ENCODE measurements at regions not wholly inside any gene's neighbourhood (a gene's known extent, or its start where the extent isn't known, plus 50 kb on each side); places are given as distances from the start of the nearest gene placed in this dataset.

DNA sequence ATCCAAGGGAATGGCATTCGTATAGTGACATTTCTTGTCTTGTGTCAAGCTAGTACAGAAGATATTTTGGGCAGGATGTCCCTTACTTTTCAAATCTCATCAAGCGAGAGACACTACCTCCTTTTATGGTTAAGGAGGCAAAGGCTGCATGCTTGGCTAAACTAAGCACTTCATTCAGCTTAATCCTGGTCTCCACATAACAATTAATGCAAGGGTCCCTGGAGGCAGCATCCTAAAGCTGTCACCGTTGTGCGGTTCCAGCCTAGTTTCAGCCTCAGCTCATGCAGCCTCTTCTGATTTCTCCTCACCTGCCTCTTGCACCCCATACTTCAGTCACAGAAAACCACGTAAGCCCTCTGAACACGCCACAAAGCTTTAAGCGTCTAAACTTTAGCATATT, 67.1 kb upstream of the SLC22A23 start:
- no peaks in the 10 kb centered on the region for H3K36me3 ChIP-seq (ENCODE audit: insufficient read depth, low read length)
- TF ChIP-seq EZH2 (IDR thresholded peaks at IDR 0.05) (no peak), FOXP2 (optimal IDR thresholded peaks at IDR 0.05; ENCODE audit: control extremely low read depth, extremely low read length, insufficient read depth) (no peak), POLR2AphosphoS5 (IDR thresholded peaks at IDR 0.05; ENCODE audit: borderline replicate concordance, low read depth, low read length) (no peak)
- H3K4me3 ChIP-seq, result no peak overlapping the region
- no peak overlapping the region for H3K27ac ChIP-seq
- no peak overlapping the region for H3K9ac ChIP-seq (ENCODE audit: insufficient read length)
- no peak for DNase-seq (ENCODE audit: low read depth, low spot score)
- H3K9me3 ChIP-seq (ENCODE audit: low read depth, low read length), result no peaks in the 10 kb centered on the region

DNA sequence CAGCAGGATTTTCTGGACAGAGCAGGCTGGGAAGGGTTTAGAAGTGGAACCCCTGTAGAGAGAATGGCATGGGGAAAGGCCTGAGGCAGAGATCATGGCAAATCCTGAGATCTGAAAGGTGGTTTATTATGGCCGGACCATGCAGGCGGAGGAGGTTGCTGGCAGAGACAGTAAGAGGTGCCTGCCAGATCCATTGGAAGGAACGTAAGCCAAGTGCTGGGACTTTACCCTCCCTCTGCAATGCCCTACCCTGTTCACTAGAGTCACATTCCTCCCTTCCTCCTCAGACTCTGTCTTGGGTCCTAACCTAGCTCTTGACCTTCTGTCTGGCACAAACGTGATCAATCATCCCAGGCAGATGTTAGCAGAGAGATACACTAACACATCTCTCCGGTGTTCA, 66.4 kb upstream of the SLC22A23 start:
- no peak for DNase-seq (ENCODE audit: low read depth, low spot score)
- no peaks in the 10 kb centered on the region for H3K9me3 ChIP-seq (ENCODE audit: low read depth, low read length)
- no peak overlapping the region for H3K9ac ChIP-seq (ENCODE audit: insufficient read length)
- TF ChIP-seq POLR2AphosphoS5 (IDR thresholded peaks at IDR 0.05; ENCODE audit: borderline replicate concordance, low read depth, low read length) (no peak), EZH2 (IDR thresholded peaks at IDR 0.05) (no peak), FOXP2 (optimal IDR thresholded peaks at IDR 0.05; ENCODE audit: control extremely low read depth, extremely low read length, insufficient read depth) (no peak)
- no peaks in the 10 kb centered on the region for H3K36me3 ChIP-seq (ENCODE audit: insufficient read depth, low read length)
- H3K27ac ChIP-seq, result no peak overlapping the region
- no peak overlapping the region for H3K4me3 ChIP-seq

DNA sequence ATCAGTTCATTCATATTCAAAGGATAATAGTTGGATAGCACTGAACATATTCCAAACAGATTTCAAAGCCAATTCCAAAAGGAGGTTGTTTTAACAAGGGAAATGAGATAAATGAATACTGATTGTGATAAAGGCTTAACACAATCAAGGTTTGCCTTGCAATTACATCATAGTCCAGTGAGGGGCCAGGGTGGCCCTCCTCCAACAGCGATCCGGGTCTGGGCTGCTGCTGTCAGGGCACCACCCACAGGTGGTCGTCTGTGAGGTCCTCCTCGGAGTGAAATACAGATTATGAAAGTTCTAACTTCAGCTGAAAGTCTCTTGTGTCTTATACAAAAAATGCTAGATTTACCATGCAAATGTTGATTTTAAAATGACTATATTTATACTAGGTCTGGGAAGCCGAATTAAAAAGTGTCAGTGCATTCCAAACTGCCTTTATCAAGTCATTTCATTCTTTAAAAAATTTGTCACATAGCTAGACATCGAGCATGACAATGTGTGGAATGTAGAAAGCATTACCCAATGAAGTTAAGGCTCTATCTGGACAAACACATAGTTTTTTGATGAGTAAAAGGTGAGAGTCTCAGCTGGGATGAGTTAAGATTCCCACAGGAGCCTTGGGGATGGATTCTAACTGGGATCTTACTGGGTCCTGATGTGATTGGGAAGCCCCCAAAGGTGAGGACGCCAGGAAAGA, 65.9 kb upstream of the SLC22A23 start:
- DNase-seq (ENCODE audit: low read depth, low spot score), result no peak
- no peak for TF ChIP-seq FOXP2 (optimal IDR thresholded peaks at IDR 0.05; ENCODE audit: control extremely low read depth, extremely low read length, insufficient read depth)
- TF ChIP-seq EZH2 (IDR thresholded peaks at IDR 0.05), result no peak
- no peak for TF ChIP-seq POLR2AphosphoS5 (IDR thresholded peaks at IDR 0.05; ENCODE audit: borderline replicate concordance, low read depth, low read length)
- Histone ChIP-seq H3K27ac (no peak overlapping the region), H3K9ac (ENCODE audit: insufficient read length) (no peak overlapping the region), H3K9me3 (ENCODE audit: low read depth, low read length) (no peaks in the 10 kb centered on the region), H3K4me3 (no peak overlapping the region), H3K36me3 (ENCODE audit: insufficient read depth, low read length) (no peaks in the 10 kb centered on the region)

DNA sequence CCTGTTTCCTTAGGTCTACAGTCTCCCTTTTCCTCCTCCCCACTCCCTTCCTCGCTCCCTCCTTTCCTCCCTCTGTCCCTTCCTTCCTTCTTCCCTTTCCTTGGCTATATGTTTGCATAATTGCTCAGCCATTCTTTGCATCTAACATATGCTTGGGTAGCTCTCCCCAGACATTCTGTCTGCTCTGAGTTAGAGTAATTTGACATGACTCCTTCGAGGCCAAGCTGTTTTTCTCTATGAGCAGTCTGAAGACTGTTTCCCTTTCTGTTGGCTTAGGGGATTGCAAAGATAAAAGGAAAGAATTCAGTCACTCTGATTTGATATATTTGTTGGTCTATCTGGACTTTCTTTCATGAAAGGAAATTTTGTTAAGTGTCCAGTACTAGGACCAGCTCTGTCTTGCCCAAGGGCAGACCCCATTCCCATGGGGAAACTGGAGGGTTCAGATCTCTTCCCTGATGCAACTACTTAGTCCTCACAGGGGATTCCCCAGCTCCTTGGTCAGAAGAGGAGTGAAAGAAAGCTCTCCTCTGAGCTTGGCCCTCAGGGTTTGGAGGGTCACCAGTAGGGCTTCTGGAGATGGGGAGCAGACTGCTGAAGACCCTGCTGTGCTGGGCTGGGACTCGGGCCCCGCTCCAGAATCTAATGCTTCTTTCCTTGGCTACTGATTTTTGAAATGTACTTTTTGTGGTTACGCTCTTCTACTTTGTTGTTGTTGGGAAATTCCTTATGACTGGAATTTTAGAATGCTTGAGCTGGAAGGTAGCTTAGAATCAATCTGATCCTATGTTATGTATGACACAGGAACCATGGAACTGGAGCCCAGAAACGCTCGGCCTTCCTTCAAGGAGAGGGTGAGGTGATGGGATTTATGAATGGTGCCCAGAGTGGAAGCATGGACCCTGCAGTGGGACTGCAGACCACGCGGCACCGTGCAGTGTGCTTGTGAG, 63.7 kb upstream of the SLC22A23 start:
- no peak overlapping the region for H3K4me3 ChIP-seq
- no peak overlapping the region for H3K27ac ChIP-seq
- no peak for DNase-seq (ENCODE audit: low read depth, low spot score)
- no peak overlapping the region for H3K9ac ChIP-seq (ENCODE audit: insufficient read length)
- TF ChIP-seq POLR2AphosphoS5 (IDR thresholded peaks at IDR 0.05; ENCODE audit: borderline replicate concordance, low read depth, low read length), result no peak
- no peak for TF ChIP-seq EZH2 (IDR thresholded peaks at IDR 0.05)
- TF ChIP-seq FOXP2 (optimal IDR thresholded peaks at IDR 0.05; ENCODE audit: control extremely low read depth, extremely low read length, insufficient read depth), result no peak
- no peaks in the 10 kb centered on the region for H3K36me3 ChIP-seq (ENCODE audit: insufficient read depth, low read length)
- no peaks in the 10 kb centered on the region for H3K9me3 ChIP-seq (ENCODE audit: low read depth, low read length)

DNA sequence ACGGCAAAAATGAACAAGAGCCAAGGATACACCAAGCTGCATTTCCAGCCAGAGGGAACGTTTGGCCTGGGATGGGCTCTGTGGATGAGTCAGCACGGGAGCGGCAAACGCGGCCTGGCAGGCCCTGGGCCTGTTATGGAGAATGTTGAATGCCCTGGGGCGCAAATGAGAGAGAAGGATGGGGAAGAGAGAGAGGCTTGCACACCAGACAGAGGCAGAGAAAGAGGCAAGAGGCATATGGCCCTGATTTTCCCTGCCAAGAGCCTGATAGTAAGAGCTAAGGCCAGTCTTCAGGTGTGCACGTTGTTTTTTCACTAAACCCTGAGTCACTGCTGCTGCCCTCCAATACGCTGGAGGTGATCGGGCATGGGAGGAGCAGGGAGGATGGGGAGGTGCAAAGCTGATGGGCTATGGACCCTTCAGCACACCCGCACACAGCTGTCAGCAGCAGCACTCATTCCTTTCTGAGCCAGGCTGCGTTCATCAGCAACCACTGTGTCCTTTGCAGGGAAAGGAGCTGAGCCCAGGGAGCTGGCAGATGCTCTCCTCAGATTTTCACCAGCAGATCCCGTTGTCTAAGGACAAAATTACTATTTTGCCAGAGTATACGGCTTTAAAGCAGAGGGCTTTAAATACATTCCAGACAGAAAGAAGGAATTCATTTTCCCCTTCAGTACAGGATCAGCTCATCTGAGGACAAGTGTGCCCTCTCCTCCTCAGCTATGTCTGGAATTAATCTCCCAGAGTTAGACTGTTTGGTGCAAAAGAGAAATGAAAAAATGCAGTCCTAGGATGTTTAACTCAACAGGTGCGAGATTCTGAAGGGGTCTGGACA, 61.7 kb upstream of the SLC22A23 start:
- Histone ChIP-seq H3K36me3 (ENCODE audit: insufficient read depth, low read length) (no peaks in the 10 kb centered on the region), H3K27ac (no peak overlapping the region)
- DNase-seq (ENCODE audit: low read depth, low spot score), result no peak

DNA sequence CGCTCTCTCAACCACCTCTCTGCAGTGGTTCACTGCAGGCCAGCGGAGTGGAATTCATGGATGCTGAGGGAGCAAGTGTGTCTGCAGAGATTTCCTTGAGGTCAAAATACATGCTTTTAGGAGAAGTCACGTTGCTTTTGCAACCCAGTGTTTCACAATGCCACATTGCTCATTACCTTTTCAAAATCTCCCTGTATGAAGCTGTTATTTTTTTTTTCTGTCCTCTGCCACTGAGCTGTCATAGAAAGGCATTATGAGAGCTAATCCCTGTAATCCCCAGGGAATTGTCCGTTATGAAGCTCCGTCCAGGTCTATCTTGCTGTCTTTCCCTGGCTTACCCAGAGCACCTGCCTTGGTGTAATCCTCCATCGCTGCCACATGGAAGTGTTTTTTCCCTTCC, 60.5 kb upstream of the SLC22A23 start:
- Histone ChIP-seq H3K27ac (no peak overlapping the region), H3K36me3 (ENCODE audit: insufficient read depth, low read length) (no peaks in the 10 kb centered on the region), H3K4me3 (no peak overlapping the region), H3K9ac (ENCODE audit: insufficient read length) (no peak overlapping the region), H3K9me3 (ENCODE audit: low read depth, low read length) (no peaks in the 10 kb centered on the region)
- TF ChIP-seq EZH2 (IDR thresholded peaks at IDR 0.05) (no peak), FOXP2 (optimal IDR thresholded peaks at IDR 0.05; ENCODE audit: control extremely low read depth, extremely low read length, insufficient read depth) (no peak)
- DNase-seq (ENCODE audit: low read depth, low spot score), result no peak

More for the DNA sequence above, 61.7 kb upstream of the SLC22A23 start:
- H3K9me3 ChIP-seq (ENCODE audit: low read depth, low read length), result no peaks in the 10 kb centered on the region
- no peak overlapping the region for H3K9ac ChIP-seq (ENCODE audit: insufficient read length)
- no peak overlapping the region for H3K4me3 ChIP-seq
- no peak for TF ChIP-seq FOXP2 (optimal IDR thresholded peaks at IDR 0.05; ENCODE audit: control extremely low read depth, extremely low read length, insufficient read depth)
- TF ChIP-seq EZH2 (IDR thresholded peaks at IDR 0.05), result no peak
- TF ChIP-seq POLR2AphosphoS5 (IDR thresholded peaks at IDR 0.05; ENCODE audit: borderline replicate concordance, low read depth, low read length), result no peak

DNA sequence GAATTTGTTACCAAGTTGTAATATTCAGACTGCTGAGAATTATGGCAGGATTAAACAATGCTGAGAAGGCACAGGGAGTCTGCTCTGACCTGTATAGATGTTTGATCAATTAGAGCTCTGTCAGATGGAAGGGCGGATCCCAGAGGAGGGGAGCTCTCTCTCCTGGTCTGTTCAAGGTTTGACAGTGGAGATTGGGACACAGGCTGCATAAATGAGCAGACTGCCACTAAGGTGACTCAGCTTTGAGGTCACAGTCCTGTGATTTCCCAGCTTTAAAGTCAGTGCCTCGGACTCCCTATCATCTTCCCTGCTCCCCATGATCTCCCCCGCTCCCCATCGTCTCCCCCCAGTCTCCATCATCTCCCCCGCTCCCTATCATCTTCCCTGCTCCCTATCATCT, 59.2 kb upstream of the SLC22A23 start:
- Histone ChIP-seq H3K27ac (no peak overlapping the region), H3K36me3 (ENCODE audit: insufficient read depth, low read length) (no peaks in the 10 kb centered on the region), H3K4me3 (no peak overlapping the region), H3K9me3 (ENCODE audit: low read depth, low read length) (no peaks in the 10 kb centered on the region), H3K9ac (ENCODE audit: insufficient read length) (no peak overlapping the region)
- no peak for DNase-seq (ENCODE audit: low read depth, low spot score)
- TF ChIP-seq EZH2 (IDR thresholded peaks at IDR 0.05) (no peak), POLR2AphosphoS5 (IDR thresholded peaks at IDR 0.05; ENCODE audit: borderline replicate concordance, low read depth, low read length) (no peak), FOXP2 (optimal IDR thresholded peaks at IDR 0.05; ENCODE audit: control extremely low read depth, extremely low read length, insufficient read depth) (no peak)

DNA sequence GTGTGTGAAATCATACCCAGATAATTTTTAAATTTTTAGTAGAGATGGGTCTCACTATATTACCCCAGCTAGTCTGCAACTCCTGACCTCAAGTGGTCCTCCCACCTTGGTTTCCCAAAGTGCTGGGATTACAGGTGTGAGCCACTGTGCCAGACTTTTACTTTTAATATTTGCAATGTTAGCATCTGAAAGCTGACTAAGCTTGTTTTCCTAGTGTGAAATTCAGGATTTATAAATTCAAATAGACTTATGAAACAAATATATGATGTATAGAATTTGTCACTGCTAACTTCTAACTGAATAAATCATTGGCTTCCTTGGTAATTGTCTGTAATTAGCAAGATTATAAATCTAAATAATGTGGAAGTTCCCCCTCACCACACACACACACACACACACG, 58.8 kb upstream of the SLC22A23 start:
- TF ChIP-seq POLR2AphosphoS5 (IDR thresholded peaks at IDR 0.05; ENCODE audit: borderline replicate concordance, low read depth, low read length) (no peak), EZH2 (IDR thresholded peaks at IDR 0.05) (no peak), FOXP2 (optimal IDR thresholded peaks at IDR 0.05; ENCODE audit: control extremely low read depth, extremely low read length, insufficient read depth) (no peak)
- H3K9ac ChIP-seq (ENCODE audit: insufficient read length), result no peak overlapping the region
- no peak overlapping the region for H3K27ac ChIP-seq
- DNase-seq (ENCODE audit: low read depth, low spot score), result no peak
- no peaks in the 10 kb centered on the region for H3K9me3 ChIP-seq (ENCODE audit: low read depth, low read length)
- H3K4me3 ChIP-seq, result no peak overlapping the region
- no peaks in the 10 kb centered on the region for H3K36me3 ChIP-seq (ENCODE audit: insufficient read depth, low read length)
